ENCODE measurements at regions not wholly inside any gene's neighbourhood (a gene's known extent, or its start where the extent isn't known, plus 50 kb on each side); places are given as distances from the start of the nearest gene placed in this dataset.

- DNase-seq (ENCODE audit: low read depth), result no peak
- TF ChIP-seq CTCF (IDR thresholded peaks at IDR 0.05; ENCODE audit: low read depth, low read length, missing control alignments), result no peak
- no peak overlapping the region for H3K4me3 ChIP-seq (ENCODE audit: low read depth, low read length)
Observed at GRCh38 chr1:102420034-102420433, 423.3 kb upstream of the OLFM3 start.

Measured in GM12864 (cell line).